Stimulated activated CD4-positive, alpha-beta T cell treated with anti-CD3 and anti-CD28 coated beads, Interleukin-1b, Interleukin-23, amount 100 ng/mL, for 48 hours (primary cell): ENCODE measurements at regions not wholly inside any gene's neighbourhood (a gene's known extent, or its start where the extent isn't known, plus 50 kb on each side); places are given as distances from the start of the nearest gene placed in this dataset.
"Not testable (repeated sequence)": the region's sequence is repeated elsewhere in the genome, so short reads cannot be mapped to it uniquely, and the experiment has no call there.

Experiments used
- DNase-seq: peaks from one replicate; pipeline ENCODE4 v3.0.0-alpha.2; 2020

GRCh38 chr3:156050918-156051317 is 69.5 kb upstream of the KCNAB1 start:
- DNase-seq: no peak

DNA sequence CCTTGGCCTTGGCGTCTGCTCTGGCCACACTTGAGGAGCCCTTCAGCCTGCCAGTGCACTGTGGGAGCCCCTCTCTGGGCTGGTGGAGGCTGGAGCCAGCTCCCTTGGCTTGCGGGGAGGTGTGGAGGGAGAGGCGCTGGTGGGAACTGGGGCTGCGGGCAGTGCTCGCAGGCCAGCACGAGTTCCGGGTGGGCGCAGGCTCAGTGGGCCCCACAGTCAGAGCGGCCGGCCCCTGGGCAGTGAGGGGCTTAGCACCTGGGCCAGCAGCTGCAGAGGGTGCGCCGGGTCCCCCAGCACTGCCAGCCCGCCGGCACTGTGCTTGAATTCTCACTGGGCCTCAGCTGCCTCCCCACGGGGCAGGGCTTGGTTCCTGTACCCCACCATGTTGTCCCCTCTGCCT is 68.7 kb upstream of the KCNAB1 start:
- no peak for DNase-seq

- no peak for DNase-seq
These were observed 68.3 kb upstream of the KCNAB1 start for GRCh38 chr3:156052115-156052514.

DNA sequence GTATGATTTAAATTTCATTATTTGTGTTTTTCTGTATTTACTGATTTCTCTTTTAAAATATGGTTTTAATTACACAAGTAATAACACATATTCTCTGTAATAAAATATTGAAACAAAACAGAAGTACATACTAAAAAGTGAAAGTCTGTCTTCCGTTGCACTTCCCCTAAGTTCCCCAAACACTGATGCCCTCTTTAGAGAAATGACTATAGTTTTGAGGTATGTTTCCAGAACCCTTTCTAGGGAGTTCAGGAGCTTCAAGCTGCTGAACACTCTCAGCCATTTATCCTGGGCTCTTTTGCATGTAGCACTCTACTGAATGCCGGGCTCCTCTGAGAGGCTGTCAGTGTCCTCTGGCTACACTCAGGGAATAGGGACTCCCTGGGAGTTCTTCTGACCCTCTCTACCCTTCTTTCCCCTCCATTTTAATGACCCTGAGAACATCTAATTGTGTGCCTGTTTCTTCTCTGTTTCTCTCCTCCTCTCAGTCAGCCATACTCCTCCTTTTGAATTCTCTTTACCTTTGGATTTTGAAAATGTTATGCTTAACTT is 60.4 kb upstream of the KCNAB1 start:
- DNase-seq: no peak

DNA sequence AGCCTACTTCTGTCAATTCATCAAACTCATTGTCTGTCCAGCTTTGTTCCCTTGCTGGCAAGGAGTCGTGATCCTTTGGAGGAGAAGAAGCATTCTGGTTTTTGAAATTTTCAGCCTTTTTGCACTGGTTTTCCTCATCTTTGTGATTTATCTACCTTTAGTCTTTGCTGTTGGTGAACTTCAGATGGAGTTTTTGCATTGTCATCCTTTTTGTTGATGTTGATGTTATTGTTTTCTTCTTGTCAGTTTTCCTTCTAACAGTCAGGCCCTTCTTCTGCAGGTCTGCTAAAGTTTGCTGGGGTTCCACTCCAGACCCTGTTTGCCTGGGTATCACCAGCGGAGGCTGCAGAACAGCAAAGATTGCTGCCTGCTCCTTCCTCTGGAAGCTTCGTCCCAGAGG is 52.2 kb upstream of the KCNAB1 start:
- DNase-seq: not testable (repeated sequence)

DNA sequence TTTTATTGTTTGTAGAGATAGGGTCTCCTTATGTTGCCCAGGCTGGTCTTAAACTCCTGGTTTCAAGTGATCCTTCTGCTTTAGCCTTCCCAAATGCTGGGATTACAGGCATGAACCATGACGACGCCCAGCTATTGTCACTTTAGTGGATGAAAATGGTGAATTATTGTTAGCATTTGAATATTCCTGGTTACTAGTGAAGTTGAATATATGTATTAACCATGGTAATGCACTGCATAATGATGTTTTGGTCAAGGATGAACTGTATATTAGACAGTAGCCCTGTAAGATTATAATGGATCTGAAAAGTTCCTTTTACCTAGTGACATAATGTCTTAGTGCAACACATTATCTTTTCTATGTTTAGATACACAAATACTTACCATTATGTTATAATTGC is 50.4 kb upstream of the KCNAB1 start:
- no peak for DNase-seq
